Muscle of back (tissue), 3 donors: ENCODE measurements at regions not wholly inside any gene's neighbourhood (a gene's known extent, or its start where the extent isn't known, plus 50 kb on each side); places are given as distances from the start of the nearest gene placed in this dataset.
"Not testable (repeated sequence)": the region's sequence is repeated elsewhere in the genome, so short reads cannot be mapped to it uniquely, and the experiment has no call there.

ENCODE experiments used
- DNase-seq, 3 donors: peaks; one replicate each; pipeline versions ENCODE4 v3.0.0 to v3.0.0-alpha.2; 2013

- no peak for DNase-seq
These were observed 135.3 kb upstream of the TPM1 start for GRCh38 chr15:62907275-62907674.

GRCh38 chr15:62908341-62908740 is 134.2 kb upstream of the TPM1 start:
- not testable (repeated sequence) for DNase-seq

- DNase-seq, result no peak
These were observed 133.3 kb upstream of the TPM1 start for GRCh38 chr15:62909257-62909656.

- DNase-seq, result no peak
These were observed 130.3 kb upstream of the TPM1 start for GRCh38 chr15:62912282-62912681.

- no peak for DNase-seq
These were observed 129.7 kb upstream of the TPM1 start for GRCh38 chr15:62912808-62913207.

- DNase-seq, result no peak
These were observed 129.3 kb upstream of the TPM1 start for GRCh38 chr15:62913246-62913645.

- DNase-seq, result no peak
These were observed 128.0 kb upstream of the TPM1 start for GRCh38 chr15:62914461-62915079.

GRCh38 chr15:62920682-62921502 is 121.7 kb upstream of the TPM1 start:
- DNase-seq, result peak in 1 of 3 donors; percentile 51

- no peak for DNase-seq
These were observed 120.0 kb upstream of the TPM1 start for GRCh38 chr15:62922514-62922913.

- DNase-seq, result no peak
These were observed 116.7 kb upstream of the TPM1 start for GRCh38 chr15:62925875-62926274.

- DNase-seq, result no peak
These were observed 115.4 kb upstream of the TPM1 start for GRCh38 chr15:62927196-62927595.

GRCh38 chr15:62927836-62928235 is 114.7 kb upstream of the TPM1 start:
- no peak for DNase-seq

- DNase-seq, result peak; percentile 22 to 94 (median 42)
These were observed 114.1 kb upstream of the TPM1 start for GRCh38 chr15:62928242-62928999.

- no peak for DNase-seq
These were observed 113.6 kb upstream of the TPM1 start for GRCh38 chr15:62929000-62929357.

- no peak for DNase-seq
These were observed 110.9 kb upstream of the TPM1 start for GRCh38 chr15:62931650-62932049.

- peak in 1 of 3 donors; percentile 92 for DNase-seq
These were observed 110.1 kb upstream of the TPM1 start for GRCh38 chr15:62932436-62932835.

GRCh38 chr15:62933386-62933785 is 109.2 kb upstream of the TPM1 start:
- DNase-seq, result no peak

- peak in 1 of 3 donors; percentile 41 for DNase-seq
These were observed 108.1 kb upstream of the TPM1 start for GRCh38 chr15:62934236-62934971.

GRCh38 chr15:62935300-62936081 is 107.1 kb upstream of the TPM1 start:
- no peak for DNase-seq

GRCh38 chr15:62938825-62939224 is 103.7 kb upstream of the TPM1 start:
- DNase-seq, result no peak

- no peak for DNase-seq
These were observed 102.3 kb upstream of the TPM1 start for GRCh38 chr15:62940093-62940754.
